ENCODE measurements at regions not wholly inside any gene's neighbourhood (a gene's known extent, or its start where the extent isn't known, plus 50 kb on each side); places are given as distances from the start of the nearest gene placed in this dataset.

- TF ChIP-seq CTCF (IDR thresholded peaks at IDR 0.05): no peak
- no peak for TF ChIP-seq EP300 (IDR thresholded peaks at IDR 0.05)
- no peak for TF ChIP-seq POLR2A (IDR thresholded peaks at IDR 0.05)
- no peak for TF ChIP-seq POLR2AphosphoS5 (IDR thresholded peaks at IDR 0.05)
Measured at GRCh38 chr12:25810683-25811082, 147.8 kb upstream of the RASSF8 start.
